ENCODE measurements at regions not wholly inside any gene's neighbourhood (a gene's known extent, or its start where the extent isn't known, plus 50 kb on each side); places are given as distances from the start of the nearest gene placed in this dataset.
A peak's percentile ranks its signal among the peaks of the same experiment; 100 is the strongest.
"Not testable (repeated sequence)": the region's sequence is repeated elsewhere in the genome, so short reads cannot be mapped to it uniquely, and the experiment has no call there.

DNA sequence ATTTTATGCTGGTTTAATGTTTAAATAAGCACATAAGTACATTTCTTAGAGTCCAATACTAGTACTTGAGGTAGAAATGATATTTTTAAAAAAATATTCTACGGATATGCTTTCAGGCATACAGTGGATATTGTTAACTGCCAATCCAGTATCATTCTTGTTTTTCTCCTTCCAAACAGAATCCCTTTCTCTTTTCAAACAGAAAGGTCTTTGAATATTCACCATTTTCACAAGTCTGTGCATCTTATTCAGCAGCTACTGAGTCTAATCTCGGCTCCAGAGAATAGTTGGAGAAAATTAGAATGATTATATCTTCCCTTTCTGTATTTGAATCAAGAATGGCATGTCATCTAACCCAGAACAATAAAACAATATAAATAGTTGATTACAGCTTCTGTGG, 174.5 kb downstream of the GOLGA6L6 start:
- DNase-seq = no peak

DNA sequence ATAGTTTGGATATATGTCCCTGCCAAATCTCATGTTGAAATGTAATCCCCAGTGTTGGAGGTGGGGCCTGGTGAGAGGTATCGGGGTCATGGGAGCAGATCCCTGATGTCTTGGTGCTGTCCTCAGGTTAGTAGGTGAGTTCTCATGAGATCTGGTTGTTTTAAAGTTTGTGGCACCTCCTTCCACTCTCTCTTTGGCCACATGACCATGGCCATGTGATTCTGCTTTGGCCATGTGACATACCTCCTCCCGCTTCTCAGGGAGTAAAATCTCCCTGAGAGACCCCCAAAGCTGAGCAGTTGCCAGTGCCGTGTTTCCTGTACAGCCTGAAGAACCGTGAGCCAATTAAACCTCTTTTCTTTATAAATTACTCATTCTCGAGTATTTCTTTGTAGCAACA, 178.0 kb downstream of the GOLGA6L6 start:
- peak; percentile 28 for DNase-seq

DNA sequence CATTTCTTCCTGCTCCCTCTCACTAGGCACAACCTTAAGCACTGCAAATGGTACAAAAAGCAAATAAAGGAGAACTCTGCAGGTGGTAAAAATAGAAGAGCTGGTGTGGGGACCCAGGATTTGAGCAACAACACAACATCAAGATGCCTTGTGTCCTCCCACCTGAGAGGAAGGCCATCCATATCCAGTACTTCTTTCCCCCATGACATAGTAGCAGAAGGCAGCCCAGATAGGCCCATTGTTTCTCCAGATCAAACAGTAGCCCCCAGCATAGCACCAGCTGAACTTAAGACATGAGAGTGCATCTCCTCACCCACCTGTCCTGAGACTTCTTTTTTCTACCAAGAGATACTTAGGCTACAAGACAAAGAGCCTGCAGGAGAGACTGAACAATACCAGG, 180.5 kb downstream of the GOLGA6L6 start:
- DNase-seq = no peak

DNA sequence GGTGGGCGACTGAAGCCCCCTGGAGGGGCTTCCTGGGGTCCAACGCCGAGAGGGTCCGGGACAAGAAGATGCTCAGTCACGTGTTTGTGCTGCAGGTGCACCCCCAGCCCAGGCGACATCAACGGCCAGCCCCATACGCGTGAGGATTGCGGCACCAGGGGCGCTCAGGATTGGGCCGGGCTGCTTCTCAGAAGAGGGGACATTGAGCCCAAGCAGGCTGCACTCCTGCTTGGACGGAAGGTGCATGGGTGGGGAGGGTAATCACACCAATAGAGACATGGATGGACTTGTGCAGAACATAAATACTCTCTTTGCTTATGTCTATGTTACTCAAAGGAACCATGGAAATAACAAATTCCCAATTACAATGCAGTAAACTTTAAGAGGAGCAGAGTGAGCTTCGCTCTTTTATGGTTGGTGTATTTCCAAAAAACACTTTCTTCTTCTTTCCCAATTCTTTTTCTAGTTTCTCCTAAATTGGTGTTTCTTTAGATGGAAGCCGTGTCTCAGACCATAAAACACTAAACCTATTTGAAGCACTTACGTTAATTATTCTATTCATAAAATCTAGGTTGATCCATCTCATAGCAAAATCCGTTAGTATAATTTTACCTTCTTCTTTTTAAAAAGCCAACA, 182.7 kb downstream of the GOLGA6L6 start:
- no peak for DNase-seq

DNA sequence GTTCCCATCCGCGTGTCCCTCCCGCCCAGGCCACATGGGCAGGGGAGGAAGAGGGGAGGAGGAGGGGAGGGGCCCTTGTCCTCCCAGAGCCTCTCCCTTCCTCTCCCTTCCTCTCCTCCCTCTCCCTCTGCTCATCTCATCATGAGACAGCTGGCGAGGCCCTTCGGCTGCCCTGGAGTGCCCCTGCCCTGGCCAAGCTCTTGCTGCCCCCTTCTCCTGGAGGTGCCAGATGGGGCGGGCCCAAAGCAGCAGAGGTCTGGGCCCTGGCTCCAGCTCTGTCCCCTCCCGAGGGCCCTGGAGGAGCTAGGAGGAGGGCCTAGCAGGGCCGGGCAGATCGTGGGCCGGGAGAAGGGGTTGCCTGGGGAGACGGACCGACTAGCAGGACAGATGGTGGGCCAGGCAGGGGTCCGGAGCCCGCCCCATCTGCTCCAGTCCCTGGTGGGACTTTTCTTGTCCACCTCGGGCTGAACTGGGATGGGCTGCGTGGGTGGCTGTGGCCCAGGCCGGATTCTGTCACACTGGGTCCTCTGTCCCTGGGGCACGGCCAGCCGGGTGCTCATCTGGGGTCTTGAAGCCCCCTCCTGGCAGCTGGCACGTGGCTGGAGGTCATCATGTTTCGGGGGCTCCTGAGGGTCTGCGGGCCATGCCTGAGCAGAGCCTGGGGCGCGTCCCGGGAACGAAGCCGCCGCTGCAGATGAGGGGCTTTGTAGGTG, 183.4 kb downstream of the GOLGA6L6 start:
- no peak for DNase-seq

DNA sequence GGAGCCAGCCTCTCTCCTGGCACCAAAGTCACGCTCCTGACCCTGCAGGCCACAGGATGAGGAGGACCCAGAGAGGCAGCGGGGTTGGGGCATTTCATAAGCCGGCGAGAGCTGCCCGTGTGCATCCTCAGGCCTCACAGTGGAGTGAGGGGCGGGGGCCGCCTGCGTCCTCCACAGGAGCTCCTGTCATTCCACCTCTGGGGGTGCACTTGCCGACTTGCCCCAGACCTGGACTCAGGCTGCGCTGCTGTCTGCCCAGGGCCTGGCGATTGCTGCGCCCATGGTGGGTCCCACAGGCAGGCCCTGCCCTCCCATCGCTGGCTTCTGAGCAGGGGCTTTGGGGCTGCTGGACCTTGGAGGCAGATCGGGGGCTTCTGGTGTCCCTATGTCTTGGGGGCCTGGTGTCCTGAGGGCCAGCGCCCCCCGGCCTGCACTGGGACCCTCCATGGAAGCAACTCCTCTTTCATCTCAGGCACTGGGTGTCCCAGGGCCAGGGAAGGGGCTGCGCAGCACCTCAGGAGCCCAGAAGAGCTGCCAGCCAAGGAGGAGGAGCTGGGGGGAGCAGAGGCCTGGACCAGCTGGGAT, 184.0 kb downstream of the GOLGA6L6 start:
- peak; percentile 38 for DNase-seq

DNA sequence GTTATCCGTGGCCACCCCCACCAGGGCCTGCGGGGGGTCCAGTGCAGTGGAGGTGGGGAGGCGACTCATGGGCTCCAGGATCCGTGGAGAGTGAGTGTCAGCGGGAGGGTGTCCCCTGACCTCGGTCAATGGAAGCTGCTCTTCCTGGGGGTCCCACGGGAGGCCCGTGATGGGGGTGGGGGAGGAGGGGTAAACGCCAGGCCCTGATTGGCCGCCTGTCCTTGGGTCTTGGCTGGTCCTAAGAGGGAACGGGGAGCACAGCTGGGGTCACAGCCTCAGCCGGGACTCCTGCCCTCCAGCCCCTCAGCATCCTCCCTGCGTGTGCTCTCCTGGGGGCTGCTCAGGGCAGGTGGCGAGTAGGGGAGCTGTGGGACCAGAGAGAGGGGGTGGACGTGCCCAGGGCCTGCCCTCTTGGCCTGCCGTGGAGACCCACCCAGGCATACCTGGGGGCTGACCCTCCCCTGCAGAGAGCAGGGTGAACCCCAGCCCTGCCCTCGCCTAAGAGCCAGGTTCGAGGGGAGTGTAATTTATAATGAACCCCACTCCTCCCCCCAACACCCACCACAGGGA, 184.6 kb downstream of the GOLGA6L6 start:
- DNase-seq = peak; percentile 39

DNA sequence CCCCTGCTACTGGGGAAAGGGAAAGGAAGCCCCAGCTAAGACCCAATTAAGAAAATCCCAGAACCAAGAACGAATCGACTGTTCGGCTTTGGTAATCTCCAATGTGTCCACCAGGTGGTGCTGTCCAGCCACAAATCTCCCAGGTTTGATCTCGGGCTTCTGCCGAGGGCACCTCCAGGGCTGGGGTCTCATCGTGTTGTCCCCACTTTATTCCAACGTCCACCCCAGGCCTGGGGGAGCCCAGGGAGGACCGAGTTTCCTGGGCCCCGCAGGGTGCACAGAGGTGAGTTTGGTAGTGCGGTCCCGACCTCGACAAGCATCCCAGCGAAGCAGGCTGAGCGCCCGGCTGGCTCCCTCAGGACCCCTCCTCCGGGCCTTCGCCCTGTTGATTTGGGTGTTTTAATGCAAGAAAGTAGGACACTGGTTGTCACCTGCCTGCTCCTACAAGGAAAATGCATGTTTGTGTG, 185.1 kb downstream of the GOLGA6L6 start:
- DNase-seq = peak; percentile 88

DNA sequence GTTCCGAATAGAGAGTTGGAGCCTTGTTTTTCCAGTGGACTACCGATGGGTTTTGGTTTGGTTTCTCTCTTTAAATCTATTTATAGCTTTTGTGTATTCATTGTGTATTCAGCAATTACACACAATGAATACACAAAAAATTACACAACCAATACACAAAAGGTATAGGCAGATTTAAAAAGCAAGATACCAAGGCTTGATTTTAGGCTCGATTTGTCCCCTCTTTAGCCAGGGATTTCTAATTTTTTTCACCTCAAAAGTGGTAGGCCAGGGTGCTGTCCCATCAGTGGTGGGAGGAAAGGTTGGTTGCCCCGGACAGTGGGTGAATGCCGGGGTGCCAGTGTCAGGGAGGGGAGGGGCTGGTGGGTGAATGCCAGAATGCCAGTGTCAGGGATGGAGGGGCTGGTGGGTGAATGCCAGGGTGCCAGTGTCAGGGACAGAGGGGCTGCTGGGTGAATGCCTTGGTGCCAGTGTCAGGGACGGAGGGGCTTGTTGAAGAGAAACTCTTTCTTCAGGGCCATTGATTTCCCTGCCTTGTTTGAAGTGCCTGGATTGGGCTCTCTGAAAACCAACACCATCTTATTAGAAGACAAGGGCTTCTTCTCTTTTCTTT, 186.2 kb downstream of the GOLGA6L6 start:
- no peak for DNase-seq

DNA sequence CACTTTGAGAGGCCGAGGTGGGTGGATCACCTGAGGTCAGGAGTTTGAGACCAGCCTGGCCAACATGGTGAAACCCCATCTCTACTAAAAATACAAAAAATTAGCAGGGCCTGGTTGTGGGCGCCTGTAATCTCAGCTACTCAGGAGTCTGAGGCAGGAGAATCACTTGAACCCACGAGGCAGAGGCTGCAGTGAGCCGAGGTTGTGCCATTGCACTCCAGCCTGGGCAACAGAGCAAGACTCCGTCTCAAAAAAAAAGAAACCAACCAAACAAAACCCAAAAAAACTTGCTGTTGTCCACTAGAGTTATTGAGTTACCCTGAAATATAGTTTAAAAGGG, 186.7 kb downstream of the GOLGA6L6 start:
- not testable (repeated sequence) for DNase-seq

DNA sequence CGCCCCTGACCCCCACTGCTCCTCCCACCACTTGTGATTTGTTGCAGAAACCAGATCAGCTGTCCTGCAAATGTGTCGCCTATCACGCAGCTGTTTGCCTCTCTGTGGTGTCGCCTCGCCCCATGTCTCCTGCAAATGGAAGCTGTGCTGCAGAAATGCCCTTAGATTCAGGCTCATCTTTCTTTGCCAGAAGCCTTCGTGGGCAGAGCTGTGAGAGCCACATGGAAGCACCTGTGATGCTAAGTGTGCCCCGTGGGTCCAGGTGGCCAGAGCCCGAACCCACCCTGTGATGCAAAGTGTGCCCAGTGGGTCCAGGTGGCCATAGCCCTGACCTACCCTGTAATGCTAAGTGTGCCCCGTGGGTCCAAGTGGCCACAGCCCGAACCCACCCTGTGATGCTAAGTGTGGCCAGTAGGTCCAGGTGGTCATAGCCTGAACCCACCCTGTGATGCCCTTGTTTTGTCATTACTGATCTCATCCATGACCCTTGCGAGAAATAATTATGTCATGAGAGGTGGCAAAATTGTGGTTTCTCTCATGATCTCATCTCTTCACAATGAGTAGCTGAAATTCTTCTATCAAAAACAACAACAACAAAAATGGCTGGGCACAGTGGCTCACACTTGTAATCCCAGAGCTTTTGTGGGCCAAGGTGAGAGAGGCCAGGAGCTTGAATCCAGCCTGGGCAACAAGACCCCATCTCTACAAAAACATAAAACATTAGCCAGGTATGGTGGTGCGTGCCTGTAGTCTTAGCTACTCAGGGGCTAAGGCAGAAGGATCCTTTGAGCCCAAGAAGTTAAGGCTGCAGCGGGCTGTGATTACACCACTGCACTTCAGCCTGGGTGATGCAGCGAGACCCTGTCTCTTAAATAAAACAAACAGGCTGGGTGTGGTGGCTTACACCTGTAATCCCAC, 187.4 kb downstream of the GOLGA6L6 start:
- DNase-seq = peak; percentile 33

DNA sequence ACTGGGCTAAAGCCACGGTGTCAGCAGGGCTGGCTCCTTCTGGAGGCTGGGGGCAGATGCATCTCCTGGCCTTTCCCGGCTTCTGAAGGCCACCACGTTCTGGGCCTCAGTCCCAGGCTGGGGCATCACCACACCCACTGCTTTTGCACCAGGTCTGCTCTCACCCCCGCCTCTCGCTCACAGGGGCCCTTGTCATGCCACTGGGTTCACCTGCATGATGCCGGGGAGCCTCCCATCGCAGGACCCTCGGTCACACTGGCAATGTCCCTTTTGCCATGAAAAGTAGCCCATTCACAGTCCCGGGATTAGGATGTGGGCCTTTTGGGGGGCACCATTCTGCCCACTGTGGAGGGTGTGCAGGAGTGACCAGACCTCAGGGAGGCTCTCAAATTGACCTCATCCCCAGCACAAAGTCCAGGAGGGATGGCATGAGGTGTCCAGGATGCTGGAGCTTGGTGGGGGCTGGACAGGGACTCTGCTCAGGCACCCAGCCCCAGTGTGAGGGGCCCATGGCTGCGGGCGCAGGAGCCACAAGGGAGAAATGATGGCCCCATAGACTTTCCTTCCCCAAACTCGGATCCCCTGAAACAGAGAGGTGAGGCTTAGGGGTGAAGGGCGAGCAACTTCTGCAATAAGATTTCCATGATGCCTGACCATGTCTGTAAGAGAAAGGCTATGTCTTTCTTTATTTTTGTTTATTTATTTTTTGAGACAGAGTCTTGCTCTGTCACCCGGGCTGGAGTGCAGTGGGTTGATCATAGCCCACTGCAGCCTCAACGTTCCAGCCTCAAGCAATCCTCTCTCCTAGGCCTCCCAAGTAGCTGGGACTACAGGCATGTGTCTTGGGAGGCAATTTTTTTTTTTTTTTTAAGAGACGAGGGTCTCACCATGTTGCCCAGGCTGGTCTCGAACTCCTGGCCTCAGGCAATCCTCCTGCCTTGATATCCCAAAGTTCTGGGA, 189.1 kb downstream of the GOLGA6L6 start:
- DNase-seq = no peak

DNA sequence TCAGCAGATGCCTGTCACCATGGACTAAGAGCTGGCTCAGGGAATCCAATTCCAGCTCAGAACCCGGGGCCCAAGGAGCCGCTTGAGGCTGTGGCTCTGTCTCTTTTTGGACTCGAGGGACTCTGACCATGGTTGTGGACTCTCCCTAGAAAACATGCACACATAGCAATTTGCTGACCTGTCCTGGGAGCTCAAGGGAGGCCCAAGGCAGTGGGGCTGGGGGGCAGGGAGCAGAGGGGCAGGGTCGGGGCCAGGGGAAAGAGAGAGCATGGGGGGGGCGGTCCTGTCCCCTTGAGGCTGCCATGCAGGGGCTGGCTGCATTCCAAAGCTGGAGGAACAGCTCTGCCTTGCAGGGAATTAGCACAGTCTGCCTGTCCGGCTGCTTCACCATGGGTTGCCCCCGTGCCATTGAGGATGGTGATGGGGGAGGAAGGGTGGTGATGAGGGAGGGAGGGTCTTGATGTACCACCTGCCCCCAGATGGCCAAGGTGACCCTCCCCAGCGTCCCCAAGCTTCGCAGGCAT, 190.1 kb downstream of the GOLGA6L6 start:
- DNase-seq = no peak

DNA sequence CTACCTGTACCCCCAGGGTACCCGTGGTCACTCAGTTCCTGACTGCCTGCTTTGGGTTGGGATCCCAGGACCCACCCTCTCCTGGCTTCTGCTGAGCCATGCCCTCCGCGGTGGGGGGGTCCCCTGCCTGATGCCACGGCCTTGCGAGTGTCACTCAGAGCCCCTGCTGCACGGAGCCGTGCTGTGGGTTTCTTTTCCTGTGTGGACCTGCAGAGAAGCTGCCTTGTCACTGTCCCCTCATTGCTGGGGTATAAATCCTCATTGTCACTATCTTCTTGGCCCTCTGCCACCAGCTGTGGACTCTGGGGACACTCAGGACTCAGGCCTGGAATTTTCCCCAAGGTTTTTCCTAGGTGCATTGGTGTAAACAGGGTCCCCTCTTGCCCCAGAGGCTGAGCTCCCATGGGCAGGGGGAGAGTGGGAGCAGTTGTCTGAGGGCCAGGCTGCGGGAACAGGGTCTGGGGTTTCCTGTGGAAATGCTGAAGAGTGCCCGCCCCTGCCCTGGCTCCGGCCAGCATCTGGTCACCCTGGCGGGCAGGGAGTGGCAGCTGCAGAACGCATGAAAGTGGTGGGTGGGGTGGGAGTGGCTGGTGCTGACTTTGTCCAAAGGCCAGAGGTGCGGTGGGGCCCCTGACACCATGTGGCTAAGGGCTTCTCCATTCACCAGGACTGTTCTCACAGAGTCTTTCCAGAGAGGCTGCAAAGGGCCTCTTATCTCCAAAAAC, 191.7 kb downstream of the GOLGA6L6 start:
- no peak for DNase-seq

DNA sequence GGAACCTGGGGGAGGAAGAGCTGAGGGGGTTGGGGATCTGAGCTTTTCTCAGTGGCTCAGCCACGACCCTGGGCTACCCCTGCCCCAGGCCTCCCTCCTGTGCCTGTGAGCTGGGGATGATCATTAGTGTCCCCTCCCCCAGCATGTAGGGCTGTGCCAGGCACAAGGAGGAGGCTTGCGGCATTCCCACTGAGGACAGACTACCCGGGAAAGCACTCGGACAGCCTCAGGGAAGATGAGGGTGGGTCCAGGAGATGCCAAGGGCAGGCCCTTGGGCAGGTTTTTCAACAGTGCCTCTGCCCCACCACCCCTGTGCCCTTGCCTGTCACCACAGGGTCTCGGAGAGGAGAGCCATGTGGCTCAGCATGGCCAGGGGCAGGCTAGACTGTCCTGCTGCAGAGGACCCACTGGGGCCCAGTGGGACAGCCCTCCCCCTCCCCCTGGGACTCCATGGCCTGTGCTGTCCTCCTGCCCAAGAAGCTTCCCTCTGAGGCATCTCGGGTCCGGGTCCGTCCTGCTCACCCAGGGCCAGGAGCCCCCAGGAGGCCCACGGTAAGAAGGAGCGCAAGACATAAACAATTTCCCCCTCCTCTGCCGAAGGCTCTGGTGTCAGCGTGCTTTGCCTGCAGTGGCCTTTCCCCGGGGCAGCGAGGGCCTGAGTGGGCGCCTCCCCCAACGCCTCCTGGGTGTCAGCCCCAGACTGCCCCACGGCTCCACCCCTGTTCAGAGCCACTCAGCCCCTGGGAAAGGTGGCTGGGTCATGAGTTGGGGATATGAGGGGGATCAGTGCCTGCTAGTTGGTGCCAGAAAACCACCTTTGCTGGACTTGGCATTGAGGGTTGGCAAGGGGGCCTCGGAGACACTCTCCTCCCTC, 192.5 kb downstream of the GOLGA6L6 start:
- DNase-seq = peak; percentile 33

DNA sequence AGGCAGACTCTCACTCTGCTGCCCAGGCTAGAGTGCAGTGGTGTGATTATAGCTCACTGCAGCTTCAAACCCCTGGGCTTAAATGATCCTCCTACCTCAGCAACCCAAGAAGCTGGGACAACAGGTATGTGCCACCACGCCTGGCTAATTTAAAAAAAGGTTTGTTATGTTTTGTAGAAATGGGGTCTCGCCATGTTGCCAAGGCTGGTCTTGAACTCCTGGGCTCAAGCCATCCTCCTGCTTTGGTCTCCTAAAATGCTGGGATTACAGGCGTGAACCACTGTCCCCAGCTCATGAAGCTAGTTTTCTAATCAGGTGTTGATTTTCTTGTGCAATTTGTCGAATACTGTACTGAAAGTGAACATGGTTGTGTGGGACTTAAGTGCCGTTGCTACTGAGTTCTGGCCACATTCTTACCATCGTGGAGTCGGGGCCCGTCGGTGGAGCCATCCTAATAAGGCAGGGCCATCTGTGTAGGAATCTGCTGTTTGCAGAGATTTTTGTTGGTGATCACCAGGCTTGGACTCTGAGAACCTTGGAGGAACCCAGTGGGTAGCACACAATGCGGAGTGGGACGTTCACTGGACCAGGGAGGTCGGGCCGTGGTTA, 193.2 kb downstream of the GOLGA6L6 start:
- no peak for DNase-seq

DNA sequence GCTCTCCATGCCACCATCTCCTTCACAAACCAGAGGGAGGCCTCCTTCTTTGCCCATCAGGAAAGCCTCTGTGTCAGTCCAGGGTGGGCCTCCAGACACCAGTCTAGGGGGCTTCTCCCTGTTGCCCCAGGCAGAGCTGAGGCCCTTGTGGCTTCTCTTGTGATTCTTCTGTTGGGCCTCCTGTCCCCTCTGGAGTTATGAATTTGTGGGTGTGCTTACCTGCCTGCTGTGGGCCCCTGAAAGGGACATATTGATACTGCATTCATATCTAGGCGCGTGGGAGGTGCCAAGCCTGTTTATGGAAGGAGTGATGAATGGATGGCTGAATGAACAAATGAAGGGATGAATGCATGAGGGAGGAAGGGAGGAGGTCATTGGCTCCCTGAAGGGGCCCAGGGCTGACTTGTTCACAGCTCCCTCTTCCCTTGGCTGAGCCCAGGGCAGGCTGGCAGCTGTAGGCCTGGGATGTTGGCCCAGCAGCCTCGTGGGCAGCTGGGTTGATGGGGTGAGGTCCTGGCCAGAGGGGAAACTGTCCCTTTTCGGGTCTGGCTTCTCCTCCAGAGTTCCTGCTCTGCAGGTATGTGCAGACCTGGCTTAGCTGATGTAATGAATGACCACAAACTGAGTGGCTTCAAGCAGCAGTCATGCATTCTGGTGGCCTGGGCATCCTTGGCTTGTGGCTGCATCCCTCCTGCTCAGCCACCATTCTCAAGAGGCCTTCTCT, 195.4 kb downstream of the GOLGA6L6 start:
- no peak for DNase-seq

DNA sequence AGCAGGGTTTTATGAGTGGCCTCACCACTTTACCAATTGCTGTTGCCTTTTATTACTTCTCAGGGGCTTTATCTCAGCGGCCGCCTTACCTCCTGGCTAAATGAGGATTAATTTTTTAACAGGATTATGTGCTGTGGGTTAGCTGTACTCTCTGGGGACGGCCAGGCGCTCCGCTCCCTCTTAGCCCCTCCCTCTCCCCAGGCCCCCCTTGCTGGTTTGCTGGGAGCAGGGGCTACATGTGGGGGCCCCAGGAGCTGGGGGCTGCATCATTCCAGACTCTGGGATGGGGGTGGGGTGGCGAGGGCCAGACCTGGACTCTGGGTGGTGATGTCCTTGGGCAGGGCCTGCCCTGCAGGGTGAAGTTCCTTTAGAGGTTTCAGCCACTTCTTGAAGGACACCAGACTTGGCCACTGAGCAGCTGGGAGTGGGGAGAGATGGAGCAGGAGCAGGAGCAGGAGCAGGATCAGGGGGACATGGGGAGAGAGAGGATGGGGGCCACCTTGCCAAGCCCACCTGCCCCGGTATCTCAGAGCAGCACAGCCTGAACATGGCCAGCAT, 196.1 kb downstream of the GOLGA6L6 start:
- no peak for DNase-seq
